CD4-positive, alpha-beta T cell treated with Interleukin-2 at 100 ng/mL for 4 hours (primary cell): ENCODE measurements at regions not wholly inside any gene's neighbourhood (a gene's known extent, or its start where the extent isn't known, plus 50 kb on each side); places are given as distances from the start of the nearest gene placed in this dataset.

ENCODE experiments used
- DNase-seq: peaks from one replicate; pipeline ENCODE4 v3.0.0-alpha.2; 2020; ENCODE audit warnings: low spot score

DNA sequence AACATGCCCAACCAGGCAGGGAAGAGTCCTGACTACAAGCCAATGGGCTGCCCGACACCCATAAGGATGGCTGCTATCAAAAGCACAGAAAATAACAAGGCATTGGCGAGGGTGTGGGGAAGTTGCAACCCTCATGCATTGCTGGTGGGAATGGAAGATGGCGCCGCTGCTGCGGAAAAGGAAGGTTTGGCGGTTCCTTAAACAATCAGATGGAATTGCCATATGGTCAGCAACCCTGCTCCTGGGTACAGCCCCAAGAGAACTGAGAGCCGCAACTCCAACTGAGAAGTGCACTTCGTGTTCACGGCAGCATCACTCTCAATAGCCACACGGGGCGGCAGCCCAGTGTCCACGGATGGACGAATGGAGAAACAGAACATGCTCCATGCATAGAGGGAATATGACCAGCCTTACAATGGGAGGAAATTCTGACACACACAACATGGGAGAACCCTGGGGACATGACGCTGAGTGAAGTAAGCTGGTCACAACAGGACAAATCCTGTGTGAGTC is 193.3 kb downstream of the RBFOX3 start:
- no peak for DNase-seq

DNA sequence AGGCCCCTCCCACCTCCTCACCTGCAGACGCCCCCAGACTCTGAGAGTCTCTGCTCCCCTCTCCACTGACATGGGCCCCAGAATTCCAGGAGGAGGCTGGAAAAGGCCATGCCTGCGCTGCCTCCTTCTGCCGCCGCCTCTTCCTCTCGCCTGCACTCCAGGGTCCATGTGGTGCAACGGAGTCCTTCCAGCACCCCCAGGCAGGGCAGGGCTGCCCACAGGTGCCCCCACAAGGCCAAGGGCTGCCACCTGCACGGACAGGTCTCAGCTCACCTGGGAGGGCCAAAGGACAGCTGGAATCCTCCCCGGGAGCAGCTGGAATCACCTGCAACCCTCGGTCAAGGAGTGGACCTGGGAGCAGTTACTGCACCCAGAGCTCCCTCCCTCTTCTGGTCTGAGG is 194.9 kb downstream of the RBFOX3 start:
- DNase-seq: no peak

DNA sequence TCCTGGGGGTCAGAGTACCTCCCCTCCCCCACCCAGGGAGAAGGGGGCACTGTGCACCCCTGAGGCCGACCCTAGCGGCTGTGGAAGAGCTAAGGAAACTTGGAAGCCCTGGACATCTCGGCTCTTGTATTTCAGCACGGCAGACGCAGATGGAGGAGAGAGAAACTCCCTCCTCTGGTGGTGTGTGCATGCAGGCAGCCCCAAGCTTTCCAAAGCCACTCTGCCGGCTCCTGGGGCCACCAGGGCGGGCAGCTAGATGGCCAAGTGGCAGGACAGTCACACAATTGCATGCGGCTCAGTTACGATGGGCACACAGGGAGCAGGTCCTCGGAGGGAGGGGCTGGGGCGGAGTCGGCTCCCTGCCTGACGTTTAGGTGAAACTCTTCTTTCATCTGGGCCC is 195.5 kb downstream of the RBFOX3 start:
- DNase-seq: no peak

DNA sequence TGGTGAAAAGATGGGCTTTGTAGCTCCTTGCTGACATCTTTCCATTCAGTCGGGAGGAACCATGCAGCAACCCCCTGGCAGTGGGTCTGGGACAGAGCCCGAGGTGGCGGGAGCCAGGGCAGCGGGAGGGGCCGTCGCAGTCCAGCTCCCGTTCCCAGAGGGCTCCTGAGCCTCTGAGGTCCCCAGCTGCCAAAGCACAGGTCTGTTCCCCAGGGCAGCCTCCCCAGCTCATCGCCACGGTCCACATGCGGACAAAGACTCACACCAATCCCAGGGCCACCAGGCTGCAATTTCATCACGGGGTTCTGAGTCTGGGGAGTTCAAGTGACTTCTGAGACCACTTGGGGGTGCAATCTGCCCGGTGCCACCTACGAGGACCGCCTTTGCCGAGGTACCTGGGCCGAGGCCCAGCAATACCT is 196.0 kb downstream of the RBFOX3 start:
- no peak for DNase-seq

DNA sequence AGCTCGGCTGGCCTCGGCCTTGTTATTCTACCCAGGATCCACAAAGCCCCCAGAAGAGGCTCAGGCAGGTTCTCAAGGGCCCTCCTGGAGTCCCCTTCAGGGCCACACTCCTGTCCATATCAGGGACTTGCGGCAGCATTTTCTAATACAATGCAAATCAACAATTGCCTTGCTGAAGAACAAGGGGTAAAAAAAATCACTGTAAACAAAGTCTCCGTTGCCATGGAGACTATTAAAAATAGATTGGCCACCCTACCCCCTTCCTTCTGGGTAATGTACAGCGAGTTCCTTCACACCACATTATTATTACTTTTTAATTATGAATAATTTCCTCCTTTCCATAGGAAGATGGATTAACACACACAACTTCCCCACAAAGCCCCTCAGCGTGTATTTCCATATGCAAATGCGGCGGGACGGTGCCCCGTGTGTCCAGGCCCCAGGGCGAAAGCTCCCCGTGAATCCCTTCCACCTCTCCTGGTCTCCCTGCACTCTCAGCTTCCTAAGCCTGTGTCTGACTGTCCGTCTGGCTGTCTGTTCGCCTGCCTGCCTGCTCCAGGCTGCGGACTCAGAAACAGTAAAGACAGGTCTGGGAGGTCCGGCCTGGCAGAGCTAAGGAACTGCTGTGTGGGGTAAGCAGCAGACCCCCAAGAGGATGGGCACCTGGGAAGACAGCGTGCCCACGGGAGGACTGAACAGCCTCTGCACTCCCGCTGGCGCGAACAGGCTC is 196.6 kb downstream of the RBFOX3 start:
- DNase-seq: no peak

DNA sequence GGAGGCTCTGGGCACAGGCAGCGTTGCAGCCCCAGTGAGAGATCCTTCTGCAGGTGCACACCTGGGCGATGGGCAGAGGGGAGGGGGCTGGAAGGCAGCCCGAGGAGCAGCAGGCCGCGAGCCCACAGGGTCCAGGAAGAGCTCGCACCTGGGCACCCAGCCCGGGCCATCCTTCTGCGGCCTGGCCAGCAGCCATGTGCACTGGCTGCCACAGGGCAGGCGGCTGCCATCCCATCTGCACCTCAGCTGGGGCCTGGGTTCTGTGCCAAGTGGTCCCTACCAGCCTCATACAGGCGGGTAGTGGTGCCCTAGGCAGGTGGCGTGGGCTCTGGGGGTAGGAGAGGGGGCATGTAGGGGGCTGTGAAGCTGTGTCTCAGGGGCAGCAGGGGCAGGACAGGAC is 197.2 kb downstream of the RBFOX3 start:
- DNase-seq: no peak

DNA sequence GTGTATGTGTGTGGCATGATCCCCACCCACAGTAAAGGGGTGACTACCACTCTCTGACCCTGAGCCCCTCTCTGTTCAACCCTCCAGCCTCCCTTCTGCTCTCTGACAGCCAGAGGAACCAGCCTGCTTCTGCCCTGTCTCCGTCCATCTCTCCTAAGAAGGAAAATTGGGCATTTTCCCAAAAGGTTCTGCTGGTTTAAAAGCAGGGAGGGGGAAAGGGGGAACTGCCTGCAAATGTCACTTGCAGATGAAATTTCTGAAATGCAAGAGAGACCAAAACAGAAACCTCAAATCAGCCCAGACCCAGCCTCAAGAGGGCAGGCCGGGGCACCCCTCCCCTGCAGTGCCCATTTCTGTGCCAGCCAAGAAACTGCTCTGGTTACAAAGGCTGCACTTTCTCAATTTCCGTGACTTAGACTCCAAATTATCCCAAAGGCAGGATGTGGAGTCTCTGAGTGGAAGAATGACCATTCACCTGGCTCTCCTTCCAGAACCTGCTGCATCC is 197.9 kb downstream of the RBFOX3 start:
- no peak for DNase-seq

DNA sequence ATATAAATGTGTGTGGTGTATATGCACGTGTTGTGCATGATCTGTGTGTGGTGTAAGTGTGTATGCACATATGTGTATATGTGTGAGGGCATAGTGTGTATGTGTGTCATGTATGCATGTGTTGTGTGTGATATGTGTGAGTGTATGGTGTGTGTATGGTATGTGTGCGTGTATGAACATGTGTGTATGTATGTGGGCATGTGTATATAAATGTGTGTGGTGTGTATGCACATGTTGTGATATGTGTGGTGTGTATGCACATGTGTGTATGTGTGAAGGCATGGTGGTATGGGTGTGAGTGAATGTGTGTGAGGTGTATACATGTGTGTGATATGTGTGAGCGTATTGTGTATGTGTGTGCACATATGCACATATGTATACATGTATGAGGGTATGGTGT is 198.7 kb downstream of the RBFOX3 start:
- DNase-seq: no peak

DNA sequence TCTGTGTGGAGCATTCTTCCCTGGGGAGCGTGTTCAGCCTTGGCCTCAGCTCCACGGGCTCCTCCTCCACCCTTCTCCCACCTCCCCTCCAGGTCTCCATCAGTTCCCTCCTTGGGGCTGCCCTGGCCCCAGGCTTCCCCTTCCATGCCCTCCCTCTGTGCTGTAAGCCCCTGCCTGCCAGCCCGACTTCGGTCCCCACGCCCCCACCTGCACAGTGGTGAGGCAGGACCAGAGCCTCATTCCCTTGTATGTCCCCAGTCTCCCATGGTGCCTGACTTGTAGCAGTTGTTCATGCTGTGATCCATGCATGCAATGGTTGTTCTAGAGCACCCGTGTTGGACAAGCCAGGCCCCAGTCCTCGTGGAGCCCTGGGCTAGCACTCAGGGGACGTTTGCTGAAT is 199.4 kb downstream of the RBFOX3 start:
- no peak for DNase-seq

DNA sequence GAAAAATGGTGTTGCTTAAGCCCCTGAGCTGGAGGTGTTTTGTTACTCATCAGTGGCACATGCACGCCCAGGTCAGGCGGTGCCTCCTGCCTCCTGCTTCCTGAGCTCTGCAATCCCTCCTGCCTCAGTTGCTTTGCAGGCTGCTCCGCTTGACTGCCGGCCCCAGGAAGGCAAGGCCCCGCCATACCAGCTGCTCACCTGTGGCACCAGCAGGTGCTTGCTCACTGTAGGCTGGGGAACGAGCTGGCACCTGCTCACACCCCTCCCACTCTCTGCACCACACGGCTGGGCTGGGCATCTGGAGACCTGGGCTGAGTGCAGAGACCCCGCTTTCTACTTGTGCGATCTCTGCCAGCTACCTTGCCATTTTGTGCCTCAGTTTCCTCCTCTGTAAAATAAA is 200.2 kb downstream of the RBFOX3 start:
- DNase-seq: no peak

DNA sequence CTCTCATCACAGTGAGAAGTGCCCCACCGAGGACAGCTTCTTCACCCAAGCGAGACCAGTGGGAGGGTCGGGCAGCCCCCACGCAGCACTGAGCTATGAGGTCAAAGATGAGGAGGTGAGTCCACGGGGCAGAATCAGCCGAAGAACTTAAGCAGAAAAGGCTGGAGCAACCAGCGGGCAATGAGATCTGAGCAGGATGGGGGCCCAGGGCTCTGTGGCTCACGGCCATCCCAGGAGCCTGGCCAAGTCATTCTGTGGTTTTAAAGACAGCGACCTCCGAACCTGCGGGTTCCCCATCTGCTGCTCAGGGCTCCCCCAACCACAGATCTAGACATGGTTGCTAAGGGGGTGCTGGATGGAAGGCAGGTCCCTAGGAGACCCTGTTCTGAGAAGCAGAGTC is 202.6 kb downstream of the RBFOX3 start:
- DNase-seq: no peak

DNA sequence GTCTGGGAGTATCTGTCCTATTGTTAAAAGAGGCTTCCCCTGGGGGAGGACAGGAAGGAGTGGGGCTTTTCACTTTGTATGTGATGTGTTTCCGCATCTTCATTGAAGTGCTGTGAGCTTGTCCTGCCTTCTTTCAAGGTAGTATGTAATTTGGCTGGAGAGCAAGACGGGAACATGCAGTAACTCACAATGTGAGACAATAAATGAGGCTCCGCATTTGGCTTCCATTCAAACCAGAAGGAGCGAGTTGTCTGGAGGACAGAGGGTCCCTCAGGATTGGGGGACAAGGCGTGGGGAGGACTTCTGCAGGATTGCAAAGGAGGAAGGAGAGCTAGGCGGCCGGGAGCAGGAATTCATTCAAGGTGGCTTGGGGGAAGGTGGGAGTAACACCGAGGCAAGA is 203.5 kb downstream of the RBFOX3 start:
- DNase-seq: no peak

DNA sequence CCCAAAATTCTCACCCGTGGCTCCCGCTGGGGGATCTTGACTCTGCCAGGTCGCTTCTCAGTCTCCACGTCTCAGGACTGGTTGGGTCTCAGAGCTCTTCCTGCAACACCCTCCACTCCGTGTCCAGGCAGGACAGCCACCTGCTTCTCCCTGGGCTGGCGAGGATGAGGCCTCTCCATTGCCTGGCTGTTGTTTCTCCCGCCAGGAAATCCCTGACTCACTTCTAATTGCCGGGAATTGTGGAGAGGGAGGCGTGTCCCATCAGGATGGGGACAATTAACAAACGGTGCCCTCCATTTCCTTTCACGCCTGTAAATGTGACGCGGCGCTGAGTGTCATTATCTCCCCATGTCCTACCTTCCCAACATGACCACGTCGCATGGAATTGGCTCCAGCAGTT is 204.5 kb downstream of the RBFOX3 start:
- DNase-seq: no peak

DNA sequence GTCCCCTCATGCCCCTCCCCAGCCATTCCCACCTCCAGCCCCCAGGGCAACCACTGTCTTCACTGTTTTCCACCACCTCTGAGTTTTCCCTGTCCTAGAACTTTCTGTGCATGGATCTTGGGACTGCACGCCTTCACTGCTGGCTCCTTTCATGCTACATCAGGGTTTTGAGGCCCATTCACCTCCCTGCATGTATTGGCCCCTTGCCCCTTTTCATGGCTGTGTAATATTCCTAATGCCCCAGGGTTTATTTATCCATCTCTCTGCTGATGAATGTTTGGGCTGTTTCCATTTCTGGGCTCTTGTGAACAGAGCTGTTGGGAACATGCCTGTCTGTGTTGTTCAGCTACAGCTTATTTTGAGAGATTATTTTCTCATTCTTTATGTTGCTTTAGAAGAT is 205.0 kb downstream of the RBFOX3 start:
- DNase-seq: no peak

DNA sequence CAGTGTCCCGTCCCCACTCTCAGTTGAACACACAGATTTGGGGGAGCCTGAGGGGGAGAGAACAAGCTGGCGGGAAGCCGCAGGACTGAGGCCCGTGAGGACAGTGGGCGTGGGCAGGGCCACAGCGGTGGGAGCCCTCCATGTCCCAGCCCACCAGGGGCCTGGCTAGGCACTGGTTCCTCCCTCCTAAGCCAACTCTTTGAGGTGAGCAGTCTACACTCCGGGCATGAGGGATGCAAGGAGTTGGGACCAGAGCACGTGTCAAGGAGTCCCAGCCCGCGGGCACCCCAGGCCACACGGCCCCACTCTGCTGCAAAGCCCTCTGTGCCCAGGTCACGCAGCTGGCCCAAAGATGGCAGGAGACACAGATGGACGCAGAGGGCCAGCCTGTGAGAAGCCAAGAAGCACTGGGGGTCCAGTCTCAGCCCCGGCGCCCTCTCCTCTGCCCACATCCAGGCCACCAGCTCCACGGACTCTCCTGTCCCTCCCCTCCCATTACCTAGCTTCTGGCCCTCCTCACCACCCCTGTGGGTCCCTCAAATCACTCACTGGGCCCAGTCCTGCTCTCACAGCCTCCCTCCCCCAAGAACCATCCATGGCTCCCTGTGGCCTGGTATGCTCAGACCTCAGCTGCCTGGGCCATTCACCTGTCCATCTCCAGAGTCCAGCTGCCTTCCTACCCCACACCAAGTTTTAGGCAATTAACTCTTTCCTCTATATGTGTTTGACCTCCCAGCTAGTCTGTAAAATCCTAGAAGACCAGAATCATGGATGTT is 206.5 kb downstream of the RBFOX3 start:
- no peak for DNase-seq

DNA sequence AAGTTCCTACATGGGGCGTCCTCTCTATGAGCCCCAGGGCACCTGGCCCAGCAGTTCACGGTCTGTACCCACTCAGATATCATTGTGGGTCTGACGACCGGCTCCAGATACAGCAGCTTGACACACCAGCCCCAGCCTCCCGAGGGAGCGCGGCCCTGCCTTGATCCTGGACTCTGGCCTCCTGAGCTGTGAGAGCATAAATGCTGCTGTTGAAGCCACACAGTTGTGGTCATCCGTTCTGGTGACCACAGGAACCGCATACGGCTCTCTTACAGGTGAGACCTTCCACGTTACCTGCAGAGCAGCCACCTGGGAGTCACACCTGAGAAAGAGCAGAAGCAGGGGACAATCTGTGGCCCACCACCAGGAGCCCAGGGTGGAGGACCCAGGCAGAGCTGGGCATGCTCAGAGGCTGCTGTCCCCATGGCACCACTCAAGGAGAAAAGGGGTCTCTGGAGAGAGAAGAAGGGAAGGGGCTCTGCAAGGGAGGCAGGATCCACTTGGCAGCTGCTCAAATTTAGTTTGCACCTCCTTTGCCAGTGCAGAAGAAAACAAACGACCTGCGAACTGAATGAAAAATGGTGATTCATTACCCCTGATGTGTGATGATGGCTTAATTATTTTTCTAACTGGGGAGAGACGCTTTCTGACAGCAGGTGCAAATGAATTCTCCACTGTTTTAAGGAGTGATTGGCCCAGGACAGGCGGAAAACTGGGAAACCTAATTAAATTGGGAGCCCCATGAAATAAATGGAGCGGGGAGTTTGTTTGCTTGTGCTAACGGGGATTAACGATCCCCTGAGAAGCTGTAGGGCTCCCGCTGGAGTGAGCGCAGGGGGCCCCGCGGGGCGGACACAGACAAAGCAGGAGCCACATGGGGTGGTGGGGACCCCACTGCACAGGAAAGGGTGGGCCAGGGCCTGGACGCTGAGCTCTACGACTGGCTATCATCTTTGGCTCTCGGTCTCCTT is 208.9 kb downstream of the RBFOX3 start:
- DNase-seq: no peak

DNA sequence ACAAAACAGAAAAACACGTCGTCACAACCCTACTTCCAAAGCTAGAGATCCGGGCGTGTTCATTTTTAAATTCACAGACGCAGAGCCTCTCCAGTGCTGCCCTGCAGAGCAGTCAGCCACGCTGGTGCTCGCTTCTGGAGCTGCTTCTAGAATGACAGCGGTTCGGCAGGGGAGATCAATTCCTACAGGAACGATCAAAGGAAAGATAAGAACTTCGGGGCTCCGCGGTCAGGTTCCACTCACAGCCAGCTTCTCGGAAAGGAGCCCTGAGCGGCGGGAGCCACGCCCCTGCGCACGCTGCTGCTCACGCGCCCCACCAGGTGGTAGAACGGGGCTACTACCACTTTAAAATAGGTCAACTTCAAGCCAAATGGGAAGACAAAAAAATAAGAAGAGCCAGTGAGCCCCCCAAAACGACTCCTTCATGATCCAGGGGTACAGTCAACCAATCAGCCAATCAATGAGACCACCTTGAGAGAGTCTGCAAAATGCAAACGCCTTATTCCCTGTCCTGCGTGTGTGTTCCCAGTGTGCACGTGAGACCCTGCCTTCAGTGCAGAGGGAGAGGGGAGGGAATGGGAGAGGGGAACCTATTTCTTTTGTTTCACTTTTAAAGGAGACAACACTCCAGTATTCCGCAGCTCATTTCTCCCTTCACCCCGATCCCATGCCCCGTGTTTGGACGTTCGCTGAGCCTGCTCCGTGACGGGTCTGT is 209.7 kb downstream of the RBFOX3 start:
- peak; percentile 74 for DNase-seq

DNA sequence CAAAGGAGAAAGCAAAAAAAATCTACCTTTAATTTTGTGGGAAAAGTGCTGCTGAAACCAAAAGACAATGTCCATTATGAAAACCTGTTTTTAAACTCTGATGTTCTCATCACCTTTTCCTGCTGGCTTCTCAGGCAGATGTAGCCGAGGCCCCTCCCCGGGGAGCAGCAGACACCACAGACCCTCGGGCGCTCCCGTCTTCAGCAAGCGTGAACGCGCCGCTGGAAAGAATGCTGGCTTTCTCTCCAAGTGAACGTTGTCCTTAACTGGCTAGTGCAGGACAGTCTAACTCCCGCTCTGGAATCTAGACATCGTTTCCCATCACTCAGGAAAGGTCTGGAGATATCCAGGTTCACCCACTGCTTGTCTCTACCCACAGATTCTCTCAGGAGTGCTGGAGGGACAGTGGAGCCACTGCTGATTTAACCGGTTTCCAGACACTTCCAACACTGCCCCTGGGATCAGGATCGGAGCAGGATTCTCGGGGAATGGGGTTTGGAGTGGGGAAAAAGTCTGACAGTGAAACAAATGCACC is 211.2 kb downstream of the RBFOX3 start:
- DNase-seq: no peak

DNA sequence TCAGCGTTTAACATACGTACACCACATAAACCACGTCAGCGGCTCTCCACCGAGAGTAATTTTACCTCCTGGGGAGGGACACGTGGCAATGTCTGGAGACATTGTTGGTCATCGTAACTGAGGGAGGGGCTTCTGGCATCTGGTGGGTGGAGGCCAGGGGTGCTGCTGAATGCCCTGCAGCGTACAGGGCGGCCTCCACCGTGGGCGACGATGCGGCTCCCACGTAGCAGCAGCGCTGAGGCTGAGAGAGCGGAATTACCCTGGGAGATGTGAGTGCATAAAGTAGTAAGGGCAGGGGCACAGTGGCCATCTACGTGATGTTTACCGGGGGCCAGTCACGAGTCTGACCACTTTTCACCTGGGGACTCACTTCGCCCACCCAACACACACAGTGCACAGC is 212.4 kb downstream of the RBFOX3 start:
- no peak for DNase-seq

DNA sequence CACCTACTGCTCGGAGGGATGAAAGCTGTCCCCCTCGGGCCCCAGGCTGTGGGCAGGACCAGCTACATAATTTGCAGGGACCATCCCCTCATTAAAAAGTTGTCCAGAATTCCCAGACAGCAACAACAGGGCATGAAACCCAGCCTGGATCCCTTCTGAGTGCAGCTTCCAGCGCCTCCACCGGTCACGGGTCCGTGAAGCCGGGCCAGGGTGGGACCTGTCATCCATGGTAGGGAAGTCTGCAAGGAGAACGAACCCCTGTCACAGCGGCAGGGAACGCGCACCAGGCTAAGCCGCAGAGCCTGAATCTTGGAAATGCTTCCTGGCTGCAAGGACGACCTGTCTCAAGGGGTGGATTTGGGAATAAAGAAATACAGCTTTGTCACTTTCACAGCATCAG is 214.2 kb downstream of the RBFOX3 start:
- no peak for DNase-seq

DNA sequence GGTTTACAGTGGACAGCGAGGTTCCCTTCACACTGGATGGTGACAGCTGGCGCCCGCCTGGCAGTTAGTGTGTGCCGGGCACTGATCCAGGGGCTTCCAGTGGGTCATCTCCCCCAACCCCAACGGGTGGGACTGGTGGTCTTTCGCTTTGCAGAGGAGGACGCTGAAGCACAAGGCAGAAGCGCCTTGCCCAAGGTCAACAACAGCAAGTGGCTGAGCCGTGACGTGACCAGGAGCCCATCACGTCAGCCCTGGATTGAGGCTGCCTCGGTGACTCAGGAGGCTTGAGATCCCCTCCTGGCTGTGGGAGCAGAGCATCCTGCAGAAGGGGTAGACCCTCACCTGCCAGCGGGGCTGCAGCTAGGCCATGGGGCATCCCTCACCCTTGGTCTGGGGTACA is 215.3 kb downstream of the RBFOX3 start:
- DNase-seq: no peak
